Common myeloid progenitor, CD34-positive (primary cell): ENCODE measurements at regions not wholly inside any gene's neighbourhood (a gene's known extent, or its start where the extent isn't known, plus 50 kb on each side); places are given as distances from the start of the nearest gene placed in this dataset.

Experiments
- CTCF ChIA-PET: fragments of 350-600 bp; sonication (Branson Sonifier 250); formaldehyde crosslinking; loops from one replicate; lab custom pipeline; 2021; ENCODE audit warnings: antibody characterized with exemption; lab: Charles Lee
- POLR2A ChIA-PET: fragments of 350-600 bp; sonication (Branson Sonifier 250); formaldehyde crosslinking; loops from one replicate; lab custom pipeline; 2021; ENCODE audit warnings: antibody characterized with exemption; lab: Charles Lee
- DNase-seq, 3 donors: peaks; one replicate each; pipeline versions ENCODE4 v3.0.0 to v3.0.0-alpha.2; 2013
- H3K27ac ChIP-seq, 2 experiments: 1 replicate in 1 of 2; 2 replicates in 1 of 2; pipeline ENCODE4 v1.7.0; 2013; ENCODE audit warnings: inconsistent platforms in 2 of 2, low read length in 2 of 2, mild to moderate bottlenecking in 2 of 2, low read depth in 1 of 2, moderate library complexity in 1 of 2; ENCODE audit not compliant: severe bottlenecking in 2 of 2, insufficient read depth in 1 of 2, poor library complexity in 1 of 2
- H3K27me3 ChIP-seq, 5 experiments: replicated peaks in 2 of 5; 1 replicate in 3 of 5; 2 replicates in 2 of 5; pipeline versions ENCODE4 v1.6.1 to v1.7.0; 2013; ENCODE audit warnings: low read length in 4 of 5, mild to moderate bottlenecking in 2 of 5, moderate library complexity in 2 of 5, inconsistent platforms in 1 of 5; ENCODE audit not compliant: insufficient read depth in 5 of 5, control insufficient read depth in 4 of 5
- H3K36me3 ChIP-seq, 4 experiments: 1 replicate in 2 of 4; 2 replicates in 2 of 4; pipeline versions ENCODE4 v1.6.1 to v1.7.0; 2013; ENCODE audit warnings: low read length in 3 of 4, control low read depth in 1 of 4, mild to moderate bottlenecking in 1 of 4; ENCODE audit not compliant: control insufficient read depth in 4 of 4, insufficient read depth in 4 of 4
- H3K4me1 ChIP-seq, 4 experiments: 1 replicate in 3 of 4; 2 replicates in 1 of 4; pipeline versions ENCODE4 v1.6.1 to v1.7.1; 2013; ENCODE audit warnings: low read length in 3 of 4, mild to moderate bottlenecking in 3 of 4, control low read depth in 1 of 4, inconsistent platforms in 1 of 4, moderate library complexity in 1 of 4; ENCODE audit not compliant: control insufficient read depth in 4 of 4, insufficient read depth in 4 of 4; ENCODE audit errors: control extremely low read depth in 1 of 4
- H3K4me3 ChIP-seq, 7 experiments: 1 replicate in 4 of 7; 2 replicates in 3 of 7; pipeline versions ENCODE4 v1.5.1 to v1.7.0; 2013; ENCODE audit warnings: mild to moderate bottlenecking in 7 of 7, low read length in 6 of 7, moderate library complexity in 6 of 7, inconsistent platforms in 2 of 7, low read depth in 2 of 7, control low read depth in 1 of 7; ENCODE audit not compliant: insufficient read depth in 4 of 7, control insufficient read depth in 1 of 7; ENCODE audit errors: extremely low read depth in 1 of 7
- H3K9me3 ChIP-seq, 5 experiments: 1 replicate in 4 of 5; 2 replicates in 1 of 5; pipeline versions ENCODE4 v1.6.1 to v1.7.1; 2013; ENCODE audit warnings: low read length in 4 of 5, mild to moderate bottlenecking in 2 of 5, inconsistent platforms in 1 of 5, low read depth in 1 of 5, moderate library complexity in 1 of 5; ENCODE audit not compliant: control insufficient read depth in 4 of 5, insufficient read depth in 2 of 5; ENCODE audit errors: control extremely low read depth in 1 of 5
- WGBS: methylation state at CpG from one replicate; pipeline ENCODE4 v1.1.5; 2013; ENCODE audit not compliant: insufficient coverage; 5-methylcytosine and 5-hydroxymethylcytosine counted together

GRCh38 chr18:22303927-22304326 lies 113.8 kb downstream of the CTAGE1 start:
- no peaks in the 10 kb centered on the region for H3K9me3 ChIP-seq
- POLR2A ChIA-PET = no interaction called here
- WGBS = 96% methylated on average over 5 of the region's 5 CpGs
- H3K27ac ChIP-seq = no peak overlapping the region
- peaks cover 0 to 3% (median 0%) of the 10 kb centered on the region in 4 experiments for H3K4me1 ChIP-seq
- no peak overlapping the region for H3K4me3 ChIP-seq
- CTCF ChIA-PET = no interaction called here
- H3K36me3 ChIP-seq = no peaks in the 10 kb centered on the region
- H3K27me3 ChIP-seq = peaks cover 0 to 15% (median 0%) of the 10 kb centered on the region in 5 experiments
- DNase-seq = no peak

DNA sequence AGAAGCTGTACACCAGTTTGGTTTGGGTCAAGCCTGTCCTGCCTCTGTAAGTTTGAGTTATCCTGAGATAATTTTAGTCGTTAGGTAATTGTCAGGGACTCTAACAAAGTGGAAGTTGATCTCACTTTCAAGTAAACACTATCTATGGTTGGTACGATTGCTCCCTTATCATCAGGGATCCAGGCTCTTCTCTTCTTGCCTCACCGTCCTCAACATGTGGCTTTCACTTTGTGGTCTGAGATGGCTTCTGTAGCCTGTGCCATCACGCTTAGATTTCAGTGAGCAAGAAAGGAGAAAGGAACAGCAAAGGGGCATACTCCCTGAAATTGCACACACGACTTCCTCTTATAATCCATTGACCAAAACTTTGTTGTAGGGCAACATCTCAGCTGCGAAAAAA lies 115.6 kb downstream of the CTAGE1 start:
- Histone ChIP-seq H3K4me1 (peaks cover 0 to 3% (median 0%) of the 10 kb centered on the region in 4 experiments), H3K4me3 (no peak overlapping the region), H3K36me3 (no peaks in the 10 kb centered on the region), H3K27me3 (peaks cover 0 to 15% (median 0%) of the 10 kb centered on the region in 5 experiments), H3K9me3 (no peaks in the 10 kb centered on the region), H3K27ac (no peak overlapping the region)
- ChIA-PET CTCF (no interaction called here), POLR2A (no interaction called here)
- WGBS = 13% methylated on average over 3 of the region's 6 CpGs
- peak in 2 of 3 donors; percentile 55 to 70 for DNase-seq

- DNase-seq = peak in 2 of 3 donors; percentile 8 to 22
- CTCF ChIA-PET = no interaction called here
Observed at GRCh38 chr18:22300665-22301636, 116.8 kb downstream of the CTAGE1 start.

GRCh38 chr18:22297008-22297407 lies 120.7 kb downstream of the CTAGE1 start:
- peaks cover 0 to 2% (median 0%) of the 10 kb centered on the region in 4 experiments for H3K4me1 ChIP-seq
- no peaks in the 10 kb centered on the region for H3K9me3 ChIP-seq
- DNase-seq = no peak
- CTCF ChIA-PET = no interaction called here
- POLR2A ChIA-PET = no interaction called here
- H3K4me3 ChIP-seq = no peak overlapping the region
- WGBS = 100% methylated on average over 2 of the region's 3 CpGs
- peaks cover 0 to 9% (median 3%) of the 10 kb centered on the region in 5 experiments for H3K27me3 ChIP-seq
- no peaks in the 10 kb centered on the region for H3K36me3 ChIP-seq
- no peak overlapping the region for H3K27ac ChIP-seq

More at GRCh38 chr18:22300665-22301636, 116.8 kb downstream of the CTAGE1 start:
- WGBS = 43% methylated on average over 6 of the region's 10 CpGs
- peaks cover 0 to 15% (median 0%) of the 10 kb centered on the region in 5 experiments for H3K27me3 ChIP-seq
- H3K27ac ChIP-seq = no peak overlapping the region
- POLR2A ChIA-PET = no interaction called here
- no peaks in the 10 kb centered on the region for H3K9me3 ChIP-seq
- no peaks in the 10 kb centered on the region for H3K36me3 ChIP-seq
- no peak overlapping the region for H3K4me3 ChIP-seq
- H3K4me1 ChIP-seq = peaks cover 0 to 3% (median 0%) of the 10 kb centered on the region in 4 experiments

DNA sequence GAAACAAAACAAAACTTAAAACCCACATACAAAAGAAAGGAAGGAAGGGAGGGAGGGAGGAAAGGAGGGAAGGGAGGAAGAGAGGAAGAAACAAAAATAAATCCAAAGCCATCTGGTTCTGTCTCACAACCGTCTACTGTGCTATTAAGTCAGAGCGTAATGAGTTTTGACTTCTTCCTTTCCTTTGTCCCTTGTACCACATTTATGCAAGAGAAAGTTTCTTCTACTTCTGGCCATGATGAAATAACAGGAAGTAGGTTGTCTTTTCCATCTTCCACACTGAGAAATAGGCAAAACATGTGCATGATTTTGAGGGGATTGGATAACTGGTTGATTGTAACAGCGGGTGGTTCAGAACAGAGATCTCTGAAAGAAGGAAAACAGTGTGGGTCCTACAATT lies 121.4 kb downstream of the CTAGE1 start:
- CTCF ChIA-PET = no interaction called here
- peaks cover 0 to 6% (median 3%) of the 10 kb centered on the region in 5 experiments for H3K27me3 ChIP-seq

GRCh38 chr18:22293417-22293816 lies 124.0 kb downstream of the GATA6 start:
- Histone ChIP-seq H3K4me3 (no peak overlapping the region), H3K27me3 (peaks cover 0 to 5% (median 3%) of the 10 kb centered on the region in 5 experiments), H3K9me3 (peaks cover 0 to 5% (median 0%) of the 10 kb centered on the region in 5 experiments), H3K27ac (no peak overlapping the region), H3K36me3 (no peaks in the 10 kb centered on the region), H3K4me1 (no peaks in the 10 kb centered on the region)
- ChIA-PET POLR2A (no interaction called here), CTCF (no interaction called here)
- no peak for DNase-seq
- no CpG with 5 or more reads among the region's 1 CpG for WGBS

More for the DNA sequence above, 121.4 kb downstream of the CTAGE1 start:
- Histone ChIP-seq H3K4me3 (no peak overlapping the region), H3K36me3 (no peaks in the 10 kb centered on the region), H3K9me3 (no peaks in the 10 kb centered on the region), H3K4me1 (no peaks in the 10 kb centered on the region), H3K27ac (no peak overlapping the region)
- 76% methylated on average over 3 of the region's 3 CpGs for WGBS
- POLR2A ChIA-PET = no interaction called here
- DNase-seq = no peak

DNA sequence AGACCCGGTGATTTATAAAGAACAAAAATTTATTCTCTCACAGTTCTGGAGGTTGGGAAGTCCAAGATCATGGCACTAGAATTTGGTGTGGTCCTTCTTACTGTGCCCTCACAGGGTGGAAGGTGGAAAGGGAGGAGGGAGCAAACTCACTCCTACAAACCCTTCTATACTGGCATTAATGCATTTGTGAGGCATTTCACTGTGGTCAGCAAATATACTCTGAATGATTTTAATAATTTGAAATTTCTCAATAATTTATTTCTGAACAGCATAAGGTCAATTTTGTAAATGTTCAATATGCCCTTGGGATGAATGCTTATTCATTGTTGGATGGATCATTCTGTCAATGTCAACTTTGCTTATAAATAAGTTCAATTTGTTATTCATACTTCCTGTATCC lies 120.6 kb downstream of the GATA6 start:
- DNase-seq = no peak
- H3K4me1 ChIP-seq = no peaks in the 10 kb centered on the region
- peaks cover 0 to 5% (median 0%) of the 10 kb centered on the region in 5 experiments for H3K9me3 ChIP-seq
- H3K27ac ChIP-seq = no peak overlapping the region
- H3K36me3 ChIP-seq = no peaks in the 10 kb centered on the region
- ChIA-PET POLR2A (no interaction called here), CTCF (no interaction called here)
- H3K27me3 ChIP-seq = peaks cover 0 to 4% (median 0%) of the 10 kb centered on the region in 5 experiments
- no CpG with 5 or more reads among the region's 1 CpG for WGBS
- H3K4me3 ChIP-seq = no peak overlapping the region
